GM23338 (cell line): ENCODE measurements at regions not wholly inside any gene's neighbourhood (a gene's known extent, or its start where the extent isn't known, plus 50 kb on each side); places are given as distances from the start of the nearest gene placed in this dataset.

Source experiments
- ATAC-seq: fragments of 200-7000 bp; cut with Tn5 transposase; 3 replicates; pipeline ENCODE4 v1.9.1; 2020
- DNase-seq: peaks from one replicate; pipeline ENCODE4 v3.0.0-alpha.2; 2015; ENCODE audit warnings: low spot score
- H2AFZ ChIP-seq: fragments of 200-600 bp; sonication (generic); 2 replicates; pipeline ENCODE4 v1.8.0; 2016; ENCODE audit warnings: antibody characterized with exemption, mild to moderate bottlenecking, moderate library complexity
- H3F3A ChIP-seq: fragments of 200-600 bp; sonication (generic); replicated peaks from 2 replicates; pipeline ENCODE4 v1.8.0; 2017; ENCODE audit warnings: antibody characterized with exemption, mixed run types, low read depth
- H3K27ac ChIP-seq: fragments of 200-600 bp; sonication (generic); 2 replicates; pipeline ENCODE4 v1.6.1; 2016; ENCODE audit warnings: low read depth
- H3K27me3 ChIP-seq: fragments of 200-600 bp; sonication (generic); 2 replicates; pipeline ENCODE4 v1.8.0; 2016; ENCODE audit warnings: mild to moderate bottlenecking, mixed run types, moderate library complexity; ENCODE audit not compliant: insufficient read depth
- H3K36me3 ChIP-seq: fragments of 200-600 bp; sonication (generic); 2 replicates; pipeline ENCODE4 v1.8.0; 2016; ENCODE audit warnings: mild to moderate bottlenecking; ENCODE audit not compliant: insufficient read depth
- H3K4me1 ChIP-seq: fragments of 200-600 bp; sonication (generic); 2 replicates; pipeline ENCODE4 v1.8.0; 2016; ENCODE audit warnings: mild to moderate bottlenecking, moderate library complexity; ENCODE audit not compliant: insufficient read depth
- H3K4me2 ChIP-seq: fragments of 200-600 bp; sonication (generic); 2 replicates; pipeline ENCODE4 v1.7.1; 2017; ENCODE audit warnings: mixed run types
- H3K4me3 ChIP-seq: fragments of 200-600 bp; sonication (generic); 2 replicates; pipeline ENCODE4 v1.6.1; 2016; ENCODE audit warnings: mixed run types
- H3K79me2 ChIP-seq: fragments of 200-600 bp; sonication (generic); replicated peaks from 2 replicates; pipeline ENCODE4 v1.8.0; 2017; ENCODE audit warnings: mild to moderate bottlenecking; ENCODE audit not compliant: insufficient read depth
- H3K9me2 ChIP-seq: fragments of 200-600 bp; sonication (generic); 2 replicates; pipeline ENCODE4 v1.8.0; 2017; ENCODE audit not compliant: insufficient read depth
- H4K20me1 ChIP-seq: fragments of 200-600 bp; sonication (generic); replicated peaks from 2 replicates; pipeline ENCODE4 v1.8.0; 2017; ENCODE audit warnings: mild to moderate bottlenecking; ENCODE audit not compliant: insufficient read depth
- H3K27ac Mint-ChIP-seq: 2 replicates; pipeline ENCODE4 v1.8.0; 2020; ENCODE audit warnings: inconsistent platforms, mild to moderate bottlenecking, moderate library complexity, mixed read lengths
- H3K27me3 Mint-ChIP-seq: 3 replicates; pipeline ENCODE4 v1.8.0; 2022; ENCODE audit warnings: low read depth, mild to moderate bottlenecking, moderate library complexity, mixed read lengths, inconsistent platforms; ENCODE audit not compliant: insufficient read depth, poor library complexity
- H3K36me3 Mint-ChIP-seq: 3 replicates; pipeline ENCODE4 v1.8.0; 2021; ENCODE audit warnings: low read depth, mild to moderate bottlenecking, inconsistent platforms, moderate library complexity, mixed read lengths
- H3K4me1 Mint-ChIP-seq: 3 replicates; pipeline ENCODE4 v1.8.0; 2020; ENCODE audit warnings: mild to moderate bottlenecking, inconsistent platforms, mixed read lengths
- H3K4me3 Mint-ChIP-seq: 3 replicates; pipeline ENCODE4 v1.8.0; 2021; ENCODE audit warnings: moderate library complexity, mild to moderate bottlenecking, inconsistent platforms, mixed read lengths
- H3K9me3 Mint-ChIP-seq: 3 replicates; pipeline ENCODE4 v1.8.0; 2020; ENCODE audit warnings: moderate library complexity, mild to moderate bottlenecking, inconsistent platforms, mixed read lengths
- CREB1 ChIP-seq: fragments of 250-450 bp; sonication (Bioruptor Pico); IDR thresholded peaks from 2 replicates; pipeline ENCODE4 v1.5.0; 2020; ENCODE audit warnings: low read depth, mild to moderate bottlenecking, moderate library complexity
- CTCF ChIP-seq, 2 experiments: fragments of 200-600 bp in 1 of 2; sonication (generic) in 1 of 2; conservative IDR thresholded peaks; 2 replicates each; pipeline versions ENCODE4 v1.5.1 to v1.6.1; 2016 to 2017; ENCODE audit warnings: antibody characterized with exemption in 2 of 2, low read depth in 2 of 2, mild to moderate bottlenecking in 2 of 2, moderate library complexity in 1 of 2
- ETS1 ChIP-seq: IDR thresholded peaks from 2 replicates; pipeline ENCODE4 v1.6.1; 2016; ENCODE audit warnings: antibody characterized with exemption
- EZH2 ChIP-seq: fragments of 200-600 bp; sonication (generic); IDR thresholded peaks from one replicate; pipeline ENCODE4 v1.8.0; 2017; ENCODE audit warnings: antibody characterized with exemption, mild to moderate bottlenecking, low read depth; ENCODE audit not compliant: unreplicated experiment
- JUNB ChIP-seq: IDR thresholded peaks from one replicate; pipeline ENCODE4 v1.6.1; 2016; ENCODE audit warnings: antibody characterized with exemption; ENCODE audit not compliant: unreplicated experiment
- NANOG ChIP-seq: IDR thresholded peaks from 2 replicates; pipeline ENCODE4 v1.6.1; 2016; ENCODE audit warnings: antibody characterized with exemption, borderline replicate concordance
- REST ChIP-seq: IDR thresholded peaks from one replicate; pipeline ENCODE4 v1.6.1; 2018; ENCODE audit warnings: antibody characterized with exemption; ENCODE audit not compliant: unreplicated experiment
- STAT1 ChIP-seq: IDR thresholded peaks from one replicate; pipeline ENCODE4 v1.6.1; 2016; ENCODE audit warnings: antibody characterized with exemption; ENCODE audit not compliant: unreplicated experiment
- ZNF114 ChIP-seq: fragments of 250-450 bp; sonication (Bioruptor Pico); IDR thresholded peaks from 2 replicates; pipeline ENCODE4 v1.5.0; 2020; ENCODE audit warnings: mild to moderate bottlenecking, moderate library complexity
- ZNF331 ChIP-seq: fragments of 250-450 bp; sonication (Bioruptor Pico); IDR thresholded peaks from 2 replicates; pipeline ENCODE4 v1.5.0; 2020; ENCODE audit warnings: low read depth, mild to moderate bottlenecking, moderate library complexity
- ZNF462 ChIP-seq: fragments of 250-450 bp; sonication (Bioruptor Pico); IDR thresholded peaks from 2 replicates; pipeline ENCODE4 v1.5.0; 2020; ENCODE audit warnings: mild to moderate bottlenecking, moderate library complexity

GRCh38 chr1:219324629-219325367 lies 151.1 kb downstream of the LYPLAL1 start (continued):
- no peak for TF ChIP-seq EZH2

GRCh38 chr1:219324171-219324570 lies 150.5 kb downstream of the LYPLAL1 start:
- H3K27me3 ChIP-seq: no peaks in the 10 kb centered on the region
- no peak for TF ChIP-seq CTCF (conservative IDR thresholded peaks at IDR 0.05; ENCODE audit: low read depth in 2 of 2)
- no peak for TF ChIP-seq JUNB
- TF ChIP-seq NANOG: no peak
- no peak for TF ChIP-seq STAT1
- no peak for TF ChIP-seq ZNF114 (CRISPR knock-in tag)
- TF ChIP-seq CREB1 (CRISPR knock-in tag): no peak
- no peak for TF ChIP-seq ETS1
- no peak for TF ChIP-seq ZNF462 (CRISPR knock-in tag)
- TF ChIP-seq ZNF331 (CRISPR knock-in tag): no peak
- no peak for TF ChIP-seq REST
- Mint-ChIP-seq H3K9me3 (peaks cover 6% of the 10 kb centered on the region; the same call in 2 of the 3 replicates), H3K27ac (peak overlapping the region; percentile 44; the same call in 1 of the 2 replicates), H3K36me3 (peaks cover 4% of the 10 kb centered on the region; the same call in 2 of the 3 replicates), H3K27me3 (peaks cover under 1% of the 10 kb centered on the region), H3K4me1 (peaks cover 9% of the 10 kb centered on the region; the same call in 2 of the 3 replicates), H3K4me3 (no peak overlapping the region)
- H3K36me3 ChIP-seq: no peaks in the 10 kb centered on the region
- no peaks in the 10 kb centered on the region for H4K20me1 ChIP-seq
- H3K4me3 ChIP-seq: no peak overlapping the region
- H3K79me2 ChIP-seq: no peaks in the 10 kb centered on the region
- no peak overlapping the region for H3K27ac ChIP-seq
- ATAC-seq (no peak), DNase-seq (no peak)
- H3F3A ChIP-seq: no peaks in the 10 kb centered on the region
- H2AFZ ChIP-seq: no peak overlapping the region
- H3K4me2 ChIP-seq: no peak overlapping the region
- no peaks in the 10 kb centered on the region for H3K9me2 ChIP-seq
- H3K4me1 ChIP-seq: no peaks in the 10 kb centered on the region
